Nephron progenitor cell (in vitro differentiated cells): ENCODE measurements at regions not wholly inside any gene's neighbourhood (a gene's known extent, or its start where the extent isn't known, plus 50 kb on each side); places are given as distances from the start of the nearest gene placed in this dataset.

Experiments
- DNase-seq: peaks from one replicate; pipeline ENCODE4 v3.0.0; 2021
- H3K27ac Mint-ChIP-seq: 2 replicates; pipeline ENCODE4 v1.8.0; 2021; ENCODE audit warnings: mild to moderate bottlenecking, moderate library complexity, mixed read lengths
- H3K27me3 Mint-ChIP-seq: 2 replicates; pipeline ENCODE4 v1.8.0; 2021; ENCODE audit warnings: mild to moderate bottlenecking, low read depth, mixed read lengths; ENCODE audit not compliant: poor library complexity
- H3K36me3 Mint-ChIP-seq: 2 replicates; pipeline ENCODE4 v1.8.0; 2021; ENCODE audit warnings: low read depth, mixed read lengths
- H3K4me1 Mint-ChIP-seq: 2 replicates; pipeline ENCODE4 v1.8.0; 2021; ENCODE audit warnings: mixed read lengths
- H3K4me3 Mint-ChIP-seq: 2 replicates; pipeline ENCODE4 v1.8.0; 2021; ENCODE audit warnings: mild to moderate bottlenecking, moderate library complexity, mixed read lengths
- H3K9me3 Mint-ChIP-seq: 2 replicates; pipeline ENCODE4 v1.8.0; 2021; ENCODE audit warnings: mild to moderate bottlenecking, moderate library complexity, mixed read lengths
- TF ChIP-seq, protein P1 (sequence below): fragments of 200-600 bp; sonication (generic); IDR thresholded peaks from 2 replicates; pipeline ENCODE4 v1.5.0; 2021; ENCODE audit warnings: antibody characterized with exemption

DNA sequence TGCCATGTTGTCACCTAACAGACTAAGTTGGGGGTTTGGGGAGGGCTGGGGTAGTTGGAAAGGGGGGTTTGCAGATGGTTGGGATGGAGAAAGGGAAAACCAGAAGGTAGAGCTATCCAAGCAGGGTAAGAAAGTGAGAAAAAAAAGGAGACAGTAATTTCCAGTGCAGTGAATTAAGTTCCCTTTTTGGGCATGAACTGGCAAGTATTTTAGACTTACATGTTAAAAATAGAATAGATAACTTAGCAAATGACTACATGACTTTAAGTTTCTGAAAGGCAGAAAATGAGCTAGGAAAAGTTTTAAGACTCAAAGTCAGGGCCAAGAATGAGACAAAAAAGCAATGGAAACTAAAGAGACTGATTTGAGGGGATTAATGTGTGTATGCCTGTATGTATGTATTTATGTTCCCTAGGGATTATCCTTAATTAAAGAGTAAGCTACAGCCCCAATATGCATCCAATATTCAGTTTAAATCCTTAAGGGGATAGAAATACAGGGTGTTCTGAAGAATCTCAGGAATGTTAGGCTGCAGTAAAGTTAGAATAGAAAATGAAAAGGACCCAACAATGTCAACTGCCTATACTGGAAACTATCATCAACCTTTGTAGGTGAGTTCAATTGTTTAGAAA, 285.2 kb upstream of the MME start:
- H3K9me3 Mint-ChIP-seq = no peaks in the 10 kb centered on the region
- TF ChIP-seq, protein P1, sequence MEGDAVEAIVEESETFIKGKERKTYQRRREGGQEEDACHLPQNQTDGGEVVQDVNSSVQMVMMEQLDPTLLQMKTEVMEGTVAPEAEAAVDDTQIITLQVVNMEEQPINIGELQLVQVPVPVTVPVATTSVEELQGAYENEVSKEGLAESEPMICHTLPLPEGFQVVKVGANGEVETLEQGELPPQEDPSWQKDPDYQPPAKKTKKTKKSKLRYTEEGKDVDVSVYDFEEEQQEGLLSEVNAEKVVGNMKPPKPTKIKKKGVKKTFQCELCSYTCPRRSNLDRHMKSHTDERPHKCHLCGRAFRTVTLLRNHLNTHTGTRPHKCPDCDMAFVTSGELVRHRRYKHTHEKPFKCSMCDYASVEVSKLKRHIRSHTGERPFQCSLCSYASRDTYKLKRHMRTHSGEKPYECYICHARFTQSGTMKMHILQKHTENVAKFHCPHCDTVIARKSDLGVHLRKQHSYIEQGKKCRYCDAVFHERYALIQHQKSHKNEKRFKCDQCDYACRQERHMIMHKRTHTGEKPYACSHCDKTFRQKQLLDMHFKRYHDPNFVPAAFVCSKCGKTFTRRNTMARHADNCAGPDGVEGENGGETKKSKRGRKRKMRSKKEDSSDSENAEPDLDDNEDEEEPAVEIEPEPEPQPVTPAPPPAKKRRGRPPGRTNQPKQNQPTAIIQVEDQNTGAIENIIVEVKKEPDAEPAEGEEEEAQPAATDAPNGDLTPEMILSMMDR = no peak
- no peak overlapping the region for H3K4me3 Mint-ChIP-seq
- no peak for DNase-seq
- no peak overlapping the region for H3K27ac Mint-ChIP-seq
- peaks cover 6% of the 10 kb centered on the region for H3K27me3 Mint-ChIP-seq
- H3K36me3 Mint-ChIP-seq = no peaks in the 10 kb centered on the region
- peaks cover 10% of the 10 kb centered on the region for H3K4me1 Mint-ChIP-seq

DNA sequence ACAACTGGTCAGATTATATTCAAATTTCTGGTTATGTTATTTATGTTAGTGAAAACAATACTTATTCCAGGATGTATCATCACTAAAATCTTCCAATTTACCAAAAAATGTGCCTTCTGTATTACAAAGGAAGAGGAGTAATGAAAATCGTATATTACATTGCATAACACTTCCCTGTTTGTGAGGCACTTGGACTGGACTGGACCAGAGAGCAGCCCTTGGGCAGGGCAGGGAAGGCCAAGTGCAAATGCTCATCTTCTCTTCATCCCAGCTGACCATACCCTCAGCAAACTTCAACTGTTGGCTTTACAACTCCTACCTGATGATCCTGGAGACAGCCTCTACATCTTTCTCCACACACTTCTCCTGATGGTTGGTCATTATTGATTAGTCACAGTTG, 285.7 kb upstream of the MME start:
- Mint-ChIP-seq H3K36me3 (no peaks in the 10 kb centered on the region), H3K9me3 (no peaks in the 10 kb centered on the region), H3K4me3 (no peak overlapping the region), H3K27ac (no peak overlapping the region), H3K4me1 (peaks cover 10% of the 10 kb centered on the region), H3K27me3 (peaks cover 6% of the 10 kb centered on the region)
- TF ChIP-seq, protein P1 = no peak
- no peak for DNase-seq

DNA sequence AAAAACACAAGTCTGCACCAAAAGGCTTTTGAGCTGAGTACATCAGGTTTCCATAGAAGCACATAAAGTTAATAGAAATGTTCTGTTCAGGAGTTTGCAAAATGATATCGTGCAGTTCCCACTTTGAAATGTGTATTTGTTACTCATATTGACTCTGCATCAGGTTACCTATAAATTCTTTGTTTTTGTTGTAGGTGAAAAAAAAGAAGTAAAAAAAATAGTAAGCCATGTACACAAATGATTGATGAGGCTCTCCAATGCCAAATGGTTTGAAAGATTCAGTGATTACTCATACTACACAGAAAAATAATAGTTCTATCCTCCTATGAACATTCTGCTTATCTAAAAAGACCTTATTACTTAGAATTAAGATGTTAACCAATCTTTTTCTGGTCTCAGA, 287.3 kb upstream of the MME start:
- no peak for DNase-seq
- H3K27me3 Mint-ChIP-seq = peaks cover 6% of the 10 kb centered on the region
- H3K4me3 Mint-ChIP-seq = no peak overlapping the region
- TF ChIP-seq, protein P1 = no peak
- H3K4me1 Mint-ChIP-seq = peaks cover 6% of the 10 kb centered on the region
- no peaks in the 10 kb centered on the region for H3K9me3 Mint-ChIP-seq
- no peak overlapping the region for H3K27ac Mint-ChIP-seq
- no peaks in the 10 kb centered on the region for H3K36me3 Mint-ChIP-seq

DNA sequence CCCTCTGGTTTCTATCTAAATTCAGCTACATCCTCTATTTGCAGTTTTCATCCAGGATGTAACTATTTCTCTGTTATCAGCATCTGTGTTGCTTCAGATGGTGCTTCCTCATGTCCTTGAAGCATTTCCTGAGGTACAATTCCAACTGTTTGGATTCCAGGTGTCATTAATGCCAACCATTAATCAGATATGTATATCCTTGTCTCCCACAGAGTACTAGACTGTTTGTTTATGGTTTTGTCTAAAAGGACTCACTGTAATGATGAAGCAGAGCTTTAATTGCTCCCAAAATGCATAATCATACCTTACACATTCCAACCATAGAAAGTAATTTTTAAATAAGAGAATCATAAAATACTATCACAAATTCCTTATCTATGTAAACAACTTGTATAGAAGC, 288.5 kb upstream of the MME start:
- Mint-ChIP-seq H3K36me3 (no peaks in the 10 kb centered on the region), H3K4me1 (peaks cover 6% of the 10 kb centered on the region), H3K9me3 (no peaks in the 10 kb centered on the region), H3K4me3 (no peak overlapping the region), H3K27ac (no peak overlapping the region), H3K27me3 (peaks cover 6% of the 10 kb centered on the region)
- TF ChIP-seq, protein P1 = no peak
- no peak for DNase-seq

DNA sequence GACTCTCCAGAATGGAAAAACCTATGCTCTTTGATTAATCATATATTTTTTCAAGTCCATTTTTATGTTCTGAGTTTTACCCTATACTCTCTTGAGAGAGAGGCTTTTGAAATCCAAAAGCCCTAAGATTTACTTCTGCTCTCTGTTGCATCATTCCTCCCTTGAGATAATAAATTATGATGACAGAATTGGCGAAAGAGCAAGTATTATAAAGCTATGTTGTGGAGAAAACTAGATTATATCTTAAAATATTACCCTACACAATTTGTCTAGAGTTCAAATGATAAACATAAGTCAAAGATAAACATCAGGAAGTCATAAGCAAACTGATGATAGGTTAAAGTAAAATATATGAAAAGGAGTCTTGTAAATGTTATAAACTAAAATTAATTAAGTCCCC, 293.4 kb upstream of the MME start:
- H3K9me3 Mint-ChIP-seq = no peaks in the 10 kb centered on the region
- peaks cover 6% of the 10 kb centered on the region for H3K4me1 Mint-ChIP-seq
- H3K27me3 Mint-ChIP-seq = no peaks in the 10 kb centered on the region
- H3K36me3 Mint-ChIP-seq = no peaks in the 10 kb centered on the region
- no peak overlapping the region for H3K27ac Mint-ChIP-seq
- TF ChIP-seq, protein P1 = no peak
- no peak for DNase-seq
- H3K4me3 Mint-ChIP-seq = no peak overlapping the region

DNA sequence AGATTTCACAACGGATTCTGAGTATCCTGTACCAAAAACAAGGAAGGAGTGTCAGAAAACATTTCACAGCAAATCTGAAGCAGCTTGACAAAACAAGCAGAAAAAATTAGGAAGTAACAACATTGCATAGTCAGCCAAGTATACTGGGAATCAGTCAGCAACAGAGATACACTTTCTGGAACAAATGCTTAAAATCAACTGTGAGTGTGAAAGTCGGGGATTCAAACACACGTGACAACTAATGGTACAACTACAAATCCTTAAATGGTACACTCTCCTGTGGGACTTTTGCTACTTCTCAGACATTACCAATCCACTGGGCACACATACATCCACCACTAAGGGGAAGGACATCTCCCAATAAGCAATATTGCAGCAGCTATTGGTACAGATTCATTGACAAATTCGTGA, 296.6 kb upstream of the MME start:
- no peak overlapping the region for H3K27ac Mint-ChIP-seq
- TF ChIP-seq, protein P1 = no peak

More for the DNA sequence above, 296.6 kb upstream of the MME start:
- Mint-ChIP-seq H3K9me3 (no peaks in the 10 kb centered on the region), H3K36me3 (no peaks in the 10 kb centered on the region), H3K27me3 (no peaks in the 10 kb centered on the region), H3K4me1 (no peaks in the 10 kb centered on the region), H3K4me3 (no peak overlapping the region)
- no peak for DNase-seq
